Right renal pelvis (tissue), 4 donors: ENCODE measurements at regions not wholly inside any gene's neighbourhood (a gene's known extent, or its start where the extent isn't known, plus 50 kb on each side); places are given as distances from the start of the nearest gene placed in this dataset.
"Not testable (repeated sequence)": the region's sequence is repeated elsewhere in the genome, so short reads cannot be mapped to it uniquely, and the experiment has no call there.

Experiments
- DNase-seq, 4 donors: peaks; one replicate each; pipeline ENCODE4 v3.0.0-alpha.2; 2013; ENCODE audit warnings: low read depth in 4 of 4, low spot score in 3 of 4, missing footprints in 1 of 4

GRCh38 chr20:17891131-17891530, 77.5 kb downstream of the SNX5 start:
- not testable (repeated sequence) for DNase-seq

DNA sequence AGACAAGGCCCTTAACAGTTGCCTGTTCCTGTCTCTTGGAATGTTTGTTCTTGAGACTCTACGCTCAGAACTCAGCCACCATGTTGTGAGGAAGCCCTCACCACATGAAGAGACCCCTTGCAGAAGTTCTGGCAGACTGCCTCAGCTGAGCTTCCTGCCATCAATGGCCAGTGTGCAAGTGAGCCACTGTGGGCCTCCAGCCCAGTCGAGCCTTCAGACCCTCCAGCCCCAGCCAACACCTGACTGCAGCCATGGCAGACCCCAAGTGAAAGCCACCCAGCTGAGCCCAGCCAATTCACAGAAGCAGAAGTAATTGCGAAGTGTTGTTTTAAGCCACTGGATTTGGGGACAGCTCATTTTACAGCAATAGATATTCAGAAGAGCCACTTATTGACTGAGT, 78.3 kb downstream of the SNX5 start:
- no peak for DNase-seq

DNA sequence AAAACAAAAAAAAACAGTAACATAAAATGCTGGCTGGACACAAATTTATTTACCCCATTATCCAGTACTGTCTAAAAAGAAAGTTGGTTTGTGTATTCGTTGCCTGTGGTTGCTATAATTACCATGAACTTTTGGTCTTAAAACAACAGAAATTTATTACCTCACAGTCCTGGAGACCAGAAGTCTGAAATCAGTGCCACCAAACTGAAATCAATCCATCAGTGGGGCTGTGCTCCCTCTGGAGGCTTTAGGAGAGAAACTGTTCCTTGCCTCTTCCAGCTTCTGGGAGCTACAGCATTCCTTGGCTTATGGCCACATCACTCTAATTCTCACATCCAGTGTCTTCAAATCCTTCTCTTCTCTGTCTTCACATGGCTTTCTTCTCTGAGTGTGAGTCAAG, 79.4 kb downstream of the SNX5 start:
- no peak for DNase-seq

DNA sequence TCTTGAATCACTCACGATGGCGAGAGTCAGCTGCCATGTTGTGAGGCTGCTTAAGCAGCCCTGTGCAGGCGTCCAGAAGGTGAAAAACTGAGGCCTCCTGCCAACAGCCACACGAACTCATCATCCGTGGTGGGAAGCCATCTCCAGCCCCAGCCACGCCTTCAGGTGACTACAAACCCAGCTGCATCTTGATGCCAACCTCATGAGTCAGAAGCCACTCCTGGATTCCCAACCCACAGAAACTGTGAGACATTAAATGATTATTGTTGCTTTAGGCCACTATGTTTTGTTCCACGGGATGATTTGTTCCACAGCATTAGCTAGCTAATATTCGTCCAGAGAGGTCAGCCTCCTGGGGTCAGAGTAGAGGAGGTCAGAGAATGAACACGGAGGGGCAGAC, 80.5 kb downstream of the SNX5 start:
- DNase-seq: no peak

DNA sequence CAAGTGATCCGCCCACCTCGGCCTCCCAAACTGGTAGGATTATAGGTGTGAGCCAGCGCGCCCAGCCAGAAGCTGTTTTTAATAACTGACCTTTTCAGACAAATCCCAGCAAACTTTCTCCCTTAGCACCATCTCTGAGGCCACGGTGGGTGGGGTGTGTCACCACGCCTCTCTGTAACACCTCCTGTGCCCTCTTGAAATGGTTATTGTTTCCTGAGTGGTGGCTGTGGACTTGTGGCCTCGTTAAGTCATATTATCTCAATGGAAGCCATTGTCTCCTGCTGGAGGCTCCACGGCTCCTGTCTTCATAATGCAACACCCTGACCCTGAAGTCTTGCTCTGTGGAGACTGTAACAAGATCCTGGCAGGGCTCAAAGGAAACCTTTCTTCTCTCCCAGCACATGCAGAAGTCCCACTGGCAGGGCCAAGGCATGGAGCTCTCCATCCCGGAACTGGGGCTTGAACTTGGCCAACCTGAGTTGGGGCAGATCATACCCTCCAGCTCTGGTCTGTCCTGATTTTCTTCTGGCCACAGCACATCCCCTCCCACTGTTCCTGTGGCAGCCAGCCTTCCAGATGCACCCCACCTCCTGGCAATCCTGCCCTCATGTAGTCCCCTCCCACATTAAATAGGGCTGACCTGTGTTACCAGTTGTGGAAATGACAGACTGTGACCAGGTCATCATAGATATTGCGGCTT, 81.1 kb downstream of the SNX5 start:
- no peak for DNase-seq

DNA sequence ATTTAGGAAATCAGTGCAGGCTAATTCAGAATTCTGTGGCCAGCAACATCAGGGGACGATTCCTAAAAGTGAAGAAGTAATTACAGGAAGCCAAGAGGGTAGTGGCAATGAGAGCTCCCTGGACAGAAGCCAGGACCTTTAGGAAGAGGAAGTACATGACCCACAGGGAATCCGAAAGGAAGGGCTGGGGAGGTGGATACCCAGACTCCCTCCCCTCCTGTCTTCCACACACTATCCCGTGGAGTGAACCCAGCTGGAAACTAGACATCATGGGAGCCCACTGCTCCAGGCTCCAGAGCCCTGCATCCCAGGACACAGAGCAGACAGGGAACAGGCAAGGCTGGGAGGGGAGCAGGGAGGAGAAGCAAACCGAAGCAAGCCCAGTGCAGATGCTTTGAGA, 83.0 kb downstream of the SNX5 start:
- no peak for DNase-seq

DNA sequence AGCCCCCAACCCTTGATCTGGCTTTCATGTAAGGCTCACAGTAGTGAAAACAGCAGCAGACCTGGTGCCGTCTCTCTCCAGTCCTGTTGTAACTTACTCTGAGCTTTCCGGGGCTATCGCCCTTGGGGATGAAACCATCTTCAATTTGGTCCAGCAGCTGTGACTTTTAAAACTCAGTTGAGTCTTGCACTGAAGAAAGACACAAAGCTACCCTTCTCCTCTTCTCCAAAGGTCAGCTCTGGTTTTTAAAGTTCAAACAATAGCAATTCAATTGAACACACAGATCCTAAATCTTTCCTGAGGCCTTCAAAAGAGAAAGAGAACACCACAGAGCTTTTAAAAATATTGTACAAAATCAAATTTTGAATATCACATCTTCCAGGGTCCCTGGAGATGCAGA, 83.5 kb downstream of the SNX5 start:
- no peak for DNase-seq

GRCh38 chr20:17884307-17885003, 84.1 kb downstream of the SNX5 start:
- DNase-seq: no peak

- DNase-seq: no peak
Observed at GRCh38 chr20:17883592-17884306, 84.8 kb downstream of the SNX5 start.

GRCh38 chr20:17882834-17883591, 85.6 kb downstream of the SNX5 start:
- no peak for DNase-seq

DNA sequence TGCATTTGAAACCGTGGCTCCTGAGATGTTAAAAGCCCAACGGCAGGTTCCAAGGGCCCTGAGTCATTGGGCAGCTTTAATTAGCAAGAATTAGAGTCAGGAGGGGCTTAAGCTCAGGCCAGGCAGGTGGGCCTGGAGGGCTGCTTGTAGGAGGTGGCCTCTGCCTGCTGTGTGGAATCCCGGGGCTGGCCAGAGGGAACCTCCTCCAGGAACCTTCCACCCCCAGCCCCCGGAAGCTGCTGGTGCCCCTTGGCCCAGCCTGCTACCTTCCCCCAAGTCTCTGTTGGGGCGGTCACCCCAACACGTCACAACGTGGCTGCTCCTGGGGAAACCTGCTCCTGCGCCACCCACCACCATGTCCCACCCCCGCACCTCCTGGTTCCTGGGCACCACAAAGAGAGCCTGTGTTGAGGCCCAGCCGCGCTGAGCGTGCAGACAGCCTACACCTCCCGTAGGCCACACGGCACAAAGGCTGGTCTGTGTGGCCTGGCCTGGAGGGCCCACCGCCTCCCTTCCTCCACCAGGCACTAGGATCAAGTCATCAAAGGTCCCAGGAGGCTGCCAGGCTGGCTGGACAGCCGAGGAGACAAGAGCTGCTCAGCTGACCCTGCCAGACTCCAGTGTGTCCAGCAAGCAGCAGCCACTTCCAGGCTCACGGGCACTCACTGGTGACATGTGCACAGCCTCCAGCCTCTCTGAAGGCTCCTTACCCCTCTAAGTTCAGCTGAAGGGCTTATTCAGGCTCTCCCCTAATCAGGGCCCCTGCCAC, 86.3 kb downstream of the SNX5 start:
- no peak for DNase-seq

GRCh38 chr20:17881741-17882064, 86.9 kb downstream of the SNX5 start:
- DNase-seq: no peak

DNA sequence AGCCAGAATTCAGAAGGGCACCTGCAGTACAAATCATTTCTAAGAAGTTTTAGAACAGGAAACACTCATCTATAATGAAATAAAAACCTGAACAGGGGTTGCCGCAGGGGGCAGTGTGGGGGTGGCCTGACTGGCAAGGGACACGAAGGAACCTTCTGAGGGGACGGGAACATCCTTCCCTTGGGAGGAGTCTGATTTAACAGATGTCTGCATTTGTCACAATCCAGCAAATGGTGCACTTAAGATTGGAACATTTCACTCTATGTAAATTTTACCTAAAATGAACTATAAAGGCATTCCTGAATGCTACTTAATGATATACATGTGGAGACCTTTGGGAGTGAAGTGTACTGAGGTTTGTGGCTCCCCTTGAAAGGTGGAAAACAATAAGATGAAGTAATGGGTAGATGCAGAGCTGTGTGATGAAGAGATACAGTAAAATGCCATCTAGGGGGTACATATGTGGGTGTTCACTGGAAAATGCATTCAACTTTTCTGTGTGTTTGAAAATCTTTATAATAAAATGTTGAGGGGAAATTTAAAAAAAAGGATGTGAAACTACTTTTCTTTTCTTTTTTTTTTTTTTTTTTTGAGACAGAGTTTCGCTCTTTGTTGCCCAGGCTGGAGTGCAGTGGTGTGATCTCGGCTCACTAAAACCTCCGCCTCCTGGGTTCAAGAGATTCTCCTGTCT, 89.5 kb downstream of the SNX5 start:
- DNase-seq: no peak

DNA sequence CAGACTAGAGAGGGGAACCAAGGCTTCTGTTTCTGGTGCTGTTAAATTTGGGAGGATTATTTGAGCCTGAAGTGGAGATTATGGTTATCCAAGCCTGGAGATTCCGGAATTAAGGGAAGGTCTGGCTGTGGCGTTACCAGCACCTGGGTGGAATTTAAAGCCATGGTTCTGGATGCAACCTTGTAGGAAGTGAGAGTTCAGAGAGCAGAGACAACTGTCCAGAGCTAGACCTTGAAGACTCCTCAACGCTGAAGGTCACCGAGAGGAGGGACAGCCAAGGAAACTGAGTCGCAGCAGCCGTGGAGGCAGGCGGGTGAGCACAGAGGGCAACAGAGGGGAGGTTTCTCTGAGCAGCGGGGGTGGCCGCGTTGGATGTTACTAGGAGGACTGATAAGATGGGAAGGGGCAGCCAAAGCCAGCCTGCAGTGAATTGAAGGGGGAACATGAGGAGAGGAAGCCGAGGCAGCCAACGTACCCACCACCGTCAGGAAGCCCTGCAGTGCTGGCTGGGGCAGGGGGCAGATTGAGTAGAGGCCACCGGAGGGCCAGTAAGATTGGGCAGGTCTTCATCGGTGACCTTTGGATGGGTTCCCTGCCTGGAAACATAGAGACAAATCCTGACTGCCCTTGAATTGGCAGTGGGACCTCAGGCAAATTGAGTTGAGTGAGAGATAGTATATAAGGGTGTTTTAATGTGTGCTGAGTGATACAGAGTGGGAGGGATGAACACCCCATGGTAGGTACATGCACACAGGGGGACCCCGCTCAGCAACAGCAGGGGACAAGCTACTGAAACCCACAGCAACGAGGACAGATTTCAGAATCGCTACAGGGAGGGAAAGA, 90.3 kb downstream of the SNX5 start:
- no peak for DNase-seq

- no peak for DNase-seq
Observed at GRCh38 chr20:17875981-17876385, 92.6 kb downstream of the SNX5 start.

DNA sequence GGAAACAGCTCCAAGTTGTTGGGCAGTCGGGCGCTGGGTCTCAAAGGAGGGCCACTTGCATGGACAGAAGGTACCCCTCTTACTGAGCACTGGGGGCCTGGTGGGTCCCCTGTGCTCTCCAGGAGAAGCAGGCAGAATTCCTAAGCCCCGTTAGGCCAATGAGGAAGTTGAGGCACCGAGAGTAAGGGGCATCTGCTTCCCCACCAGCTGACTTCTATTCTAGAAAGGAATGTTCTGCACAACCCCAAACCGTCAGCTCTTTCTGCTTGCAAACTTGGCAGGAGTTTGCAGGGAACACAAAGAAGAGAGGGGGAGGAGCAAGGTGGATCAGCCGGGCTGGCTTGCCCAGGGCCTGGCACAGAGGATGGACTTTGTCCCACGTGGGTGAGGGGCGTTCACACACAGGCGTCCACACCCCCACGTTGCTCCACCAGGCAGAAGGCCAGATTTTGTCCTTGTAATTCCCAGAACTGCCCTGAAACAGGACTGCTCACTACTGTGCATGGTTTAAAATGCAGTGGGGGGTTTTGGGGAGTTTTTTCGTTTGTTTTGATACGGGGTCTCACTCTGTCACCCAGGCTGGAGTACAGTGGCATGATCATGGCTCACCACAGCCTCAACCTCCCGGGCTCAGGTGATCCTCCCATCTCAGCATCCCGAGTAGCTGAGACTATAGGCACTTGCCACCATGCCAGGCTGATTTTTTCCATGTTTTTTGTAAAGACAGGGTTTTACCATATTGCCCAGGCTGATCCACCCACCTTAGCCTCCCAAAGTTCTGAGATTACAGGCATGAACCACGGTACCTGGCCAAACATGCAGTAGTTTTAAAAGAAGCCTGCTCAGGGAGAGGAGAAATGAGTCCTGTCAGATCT, 93.3 kb downstream of the SNX5 start:
- DNase-seq: no peak

DNA sequence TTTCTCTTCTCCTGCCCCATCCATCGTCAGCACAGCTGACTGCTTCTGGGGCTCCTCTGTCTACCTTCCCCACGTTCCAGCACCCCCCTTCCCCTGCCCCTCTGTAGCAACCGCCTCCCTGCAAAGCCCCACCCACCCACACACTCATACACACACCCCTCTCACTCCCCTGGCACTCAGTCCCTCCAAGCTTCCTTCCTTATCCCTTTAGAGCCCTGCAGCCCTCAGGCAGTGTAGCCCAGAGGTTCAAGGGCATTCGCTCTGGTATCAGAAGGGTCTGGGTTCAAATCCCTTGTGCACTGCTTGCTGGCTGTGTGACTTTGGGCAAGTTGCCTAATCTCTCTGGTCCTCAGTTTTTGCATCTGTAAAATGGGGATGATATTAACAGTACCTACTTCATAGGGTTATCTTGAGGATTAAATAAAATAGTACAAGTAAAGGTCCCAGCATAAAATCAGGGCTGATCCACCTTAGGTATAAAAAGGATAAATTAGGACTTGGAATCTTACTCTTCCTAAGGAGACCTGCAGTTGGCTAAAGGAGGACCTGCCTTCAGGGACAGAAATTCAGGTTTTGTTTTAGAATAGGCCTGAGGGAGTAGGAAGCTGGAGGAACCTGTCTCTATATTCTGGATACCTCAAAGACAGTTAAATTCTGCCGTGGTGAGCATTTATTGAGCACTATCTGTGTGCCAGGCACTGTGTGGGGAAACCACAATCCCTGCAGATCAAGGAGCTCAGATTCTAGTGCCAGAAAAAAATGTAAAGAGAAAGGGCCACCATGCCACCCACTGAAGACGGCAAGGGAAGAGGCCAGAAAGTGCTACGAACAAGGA, 94.1 kb downstream of the SNX5 start:
- no peak for DNase-seq
